Endothelial cell of umbilical vein (primary cell): ENCODE measurements at regions not wholly inside any gene's neighbourhood (a gene's known extent, or its start where the extent isn't known, plus 50 kb on each side); places are given as distances from the start of the nearest gene placed in this dataset.
"Not testable (repeated sequence)": the region's sequence is repeated elsewhere in the genome, so short reads cannot be mapped to it uniquely, and the experiment has no call there.

Experiments used
- BruUV-seq: library from RNA; stranded (reverse); fragments of 400-500 nt; replicated peaks from 2 replicates; lab custom pipeline; 2021; lab: Mats Ljungman, UMichigan
- CTCF ChIA-PET: fragments of 300-600, 350-600 bp; sonication (Branson Sonifier 250); formaldehyde crosslinking; loops from one replicate; lab custom pipeline; 2021; ENCODE audit warnings: antibody characterized with exemption, inconsistent platforms; lab: Charles Lee
- POLR2A ChIA-PET: fragments of 300-600, 350-600 bp; sonication (Branson Sonifier 250); formaldehyde crosslinking; loops from one replicate; lab custom pipeline; 2021; ENCODE audit warnings: antibody characterized with exemption, inconsistent platforms; lab: Charles Lee
- DNase-seq: peaks from one replicate; pipeline ENCODE4 v3.0.0-alpha.2; 2011; ENCODE audit warnings: low read depth, low spot score
- FAIRE-seq: peaks from 2 replicates; lab custom pipeline; 2011; peaks lifted over from hg19 to GRCh38; lab: Jason Lieb, UNC
- H2AFZ ChIP-seq: 2 replicates; pipeline ENCODE4 v1.6.0; 2012; ENCODE audit warnings: low read depth, low read length, control low read depth, inconsistent platforms
- H3K27ac ChIP-seq: 2 replicates; pipeline ENCODE4 v1.5.1; 2011; ENCODE audit warnings: low read depth, mild to moderate bottlenecking, control low read depth, low read length, moderate library complexity; ENCODE audit not compliant: insufficient read depth
- H3K27me3 ChIP-seq, 2 experiments: 2 replicates each; pipeline versions ENCODE4 v1.6.0 to v1.6.1; 2011; ENCODE audit warnings: low read length in 2 of 2, mixed read lengths in 1 of 2; ENCODE audit not compliant: control insufficient read depth in 2 of 2, insufficient read depth in 2 of 2
- H3K36me3 ChIP-seq, 2 experiments: 2 replicates in 1 of 2; 3 replicates in 1 of 2; pipeline ENCODE4 v1.5.1; 2011; ENCODE audit warnings: low read length in 2 of 2, mild to moderate bottlenecking in 1 of 2, moderate library complexity in 1 of 2; ENCODE audit not compliant: control insufficient read depth in 2 of 2, insufficient read depth in 2 of 2; ENCODE audit errors: extremely low read depth in 1 of 2
- H3K4me1 ChIP-seq: 3 replicates; pipeline ENCODE4 v1.5.1; 2011; ENCODE audit warnings: mild to moderate bottlenecking, low read length; ENCODE audit not compliant: control insufficient read depth, insufficient read depth; ENCODE audit errors: extremely low read depth
- H3K4me2 ChIP-seq: 2 replicates; pipeline ENCODE4 v1.6.1; 2011; ENCODE audit warnings: low read length, control low read depth, mixed read lengths; ENCODE audit not compliant: insufficient read depth
- H3K4me3 ChIP-seq, 3 experiments: fragments of 200-600 bp in 1 of 3; sonication (generic), shearing (Covaris generic) in 1 of 3; replicated peaks in 1 of 3; 2 replicates each; pipeline ENCODE4 v1.5.1; 2011 to 2016; ENCODE audit warnings: control low read depth in 3 of 3, low read length in 3 of 3, mild to moderate bottlenecking in 2 of 3, inconsistent platforms in 1 of 3, low read depth in 1 of 3, moderate library complexity in 1 of 3; ENCODE audit not compliant: insufficient read depth in 1 of 3
- H3K79me2 ChIP-seq: 2 replicates; pipeline ENCODE4 v1.6.0; 2012; ENCODE audit warnings: low read length, inconsistent platforms; ENCODE audit not compliant: control insufficient read depth, insufficient read depth
- H3K9ac ChIP-seq: replicated peaks from 2 replicates; pipeline ENCODE3; 2011; ENCODE audit warnings: low read length, control low read depth; ENCODE audit not compliant: insufficient read depth; ENCODE audit errors: extremely low read depth
- H3K9me1 ChIP-seq: replicated peaks from 3 replicates; pipeline ENCODE4 v1.6.0; 2011; ENCODE audit warnings: mild to moderate bottlenecking, low read length; ENCODE audit not compliant: control insufficient read depth, insufficient read depth; ENCODE audit errors: extremely low read depth
- H3K9me3 ChIP-seq: replicated peaks from 2 replicates; pipeline ENCODE4 v1.5.1; 2012; ENCODE audit warnings: low read length, inconsistent platforms; ENCODE audit not compliant: control insufficient read depth, insufficient read depth
- H4K20me1 ChIP-seq: replicated peaks from 2 replicates; pipeline ENCODE3; 2011; ENCODE audit warnings: mild to moderate bottlenecking, low read length; ENCODE audit not compliant: control insufficient read depth, insufficient read depth; ENCODE audit errors: extremely low read depth
- EZH2 ChIP-seq: IDR thresholded peaks from 2 replicates; pipeline ENCODE4 v1.6.1; 2012; ENCODE audit warnings: borderline replicate concordance, low read depth, mild to moderate bottlenecking, moderate library complexity, low read length, inconsistent platforms; ENCODE audit not compliant: severe bottlenecking
- FOS ChIP-seq: IDR thresholded peaks from 2 replicates; pipeline ENCODE4 v1.6.1; 2011; ENCODE audit warnings: mild to moderate bottlenecking, low read length, moderate library complexity, borderline replicate concordance; ENCODE audit not compliant: insufficient read depth
- GATA2 ChIP-seq: IDR thresholded peaks from 2 replicates; pipeline ENCODE4 v1.7.0; 2011; ENCODE audit warnings: low read depth, mild to moderate bottlenecking, moderate library complexity, mixed read lengths, low read length; ENCODE audit not compliant: insufficient read length, insufficient read depth
- JUN ChIP-seq: IDR thresholded peaks from 2 replicates; pipeline ENCODE4 v1.6.1; 2011; ENCODE audit warnings: borderline replicate concordance, low read depth; ENCODE audit not compliant: insufficient read length, insufficient read depth
- MYC ChIP-seq: IDR thresholded peaks from one replicate; pipeline ENCODE4 v1.6.1; 2011; ENCODE audit warnings: mild to moderate bottlenecking, low read depth, low read length
- POLR2A ChIP-seq: IDR thresholded peaks from 2 replicates; pipeline ENCODE4 v1.6.1; 2012; ENCODE audit warnings: low read depth, mild to moderate bottlenecking, control low read depth, low read length
- POLR2AphosphoS5 ChIP-seq: IDR thresholded peaks from 2 replicates; pipeline ENCODE4 v1.6.1; 2012; ENCODE audit warnings: low read depth, mild to moderate bottlenecking, control low read depth, low read length, moderate library complexity; ENCODE audit not compliant: insufficient read depth
- dilution Hi-C: fragments of 300-500 bp; cut with MboI; formaldehyde crosslinking; loops from one replicate; pipeline ENCODE4 v1.15.0; 2019; ENCODE audit warnings: low sequenced_read_pairs; ENCODE audit not compliant: extremely low pct_ligation_motif_present
- intact Hi-C: fragments of 100-400 bp; cut with micrococcal nuclease; formaldehyde crosslinking; loops from one replicate; pipeline ENCODE4 v1.10.0; 2022
- TF ChIP-seq, protein P1 (sequence below), 2 donors: IDR thresholded peaks; 1 replicate in 1 of 2; 2 replicates in 1 of 2; pipeline ENCODE4 v1.5.1; 2011; ENCODE audit warnings: low read length in 2 of 2, mild to moderate bottlenecking in 2 of 2, moderate library complexity in 2 of 2, control low read depth in 1 of 2, inconsistent platforms in 1 of 2, low read depth in 1 of 2; ENCODE audit not compliant: insufficient read depth in 1 of 2; ENCODE audit errors: extremely low read depth in 1 of 2
- TF ChIP-seq, protein P2 (sequence below): IDR thresholded peaks from 2 replicates; pipeline ENCODE4 v1.6.1; 2011; ENCODE audit not compliant: insufficient read depth, insufficient read length

DNA sequence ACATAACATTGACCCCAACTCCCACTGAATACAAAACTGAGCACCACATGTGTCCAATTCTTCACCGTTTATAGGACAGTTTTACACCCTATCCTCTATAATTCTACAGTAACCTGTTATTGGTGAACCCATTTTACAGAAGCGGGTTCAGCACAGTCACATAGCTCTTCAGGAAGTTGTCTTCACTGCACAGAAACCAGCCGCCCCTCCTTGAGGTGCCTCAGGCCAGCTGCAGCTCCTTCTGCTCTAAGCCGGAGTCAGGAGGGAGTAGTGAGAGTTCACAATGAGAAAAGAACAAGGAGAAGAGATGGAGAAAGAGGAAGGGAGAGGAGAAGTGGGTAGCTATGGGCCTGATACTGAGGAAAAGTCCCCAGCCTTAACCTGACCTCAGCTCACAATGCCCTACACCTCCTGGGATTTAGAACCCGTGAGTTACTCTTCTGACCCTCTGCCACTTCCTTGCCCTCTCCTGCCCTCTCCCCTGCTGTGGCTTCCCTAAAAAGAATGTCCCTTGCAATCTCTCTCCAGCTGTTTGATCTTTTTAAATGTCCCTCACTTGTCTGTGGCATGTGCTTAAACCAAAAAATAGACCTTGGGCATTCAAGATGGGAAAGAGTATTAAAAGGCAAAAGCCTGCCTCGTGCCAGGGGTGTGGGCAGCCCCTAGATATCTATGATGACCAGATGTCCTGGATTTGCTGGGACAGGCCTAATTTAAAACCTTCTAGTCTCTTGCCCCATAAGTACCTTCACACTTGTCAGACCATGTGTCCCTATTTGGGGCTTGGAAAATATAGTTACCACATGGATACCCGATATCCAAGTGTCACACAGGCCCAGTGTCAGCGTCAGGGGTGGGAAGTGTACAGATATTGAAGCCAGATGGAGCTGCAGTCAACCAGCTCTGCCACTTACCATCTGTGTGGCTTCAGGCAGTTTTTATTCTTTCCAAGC lies 71.3 kb upstream of the HES1 start:
- Histone ChIP-seq H3K9ac (no peak overlapping the region), H2AFZ (no peak overlapping the region), H3K79me2 (no peaks in the 10 kb centered on the region), H3K9me3 (no peaks in the 10 kb centered on the region), H3K27ac (no peak overlapping the region), H3K4me1 (peaks cover 4% of the 10 kb centered on the region), H3K4me2 (no peak overlapping the region), H3K27me3 (no peaks in the 10 kb centered on the region), H4K20me1 (no peaks in the 10 kb centered on the region), H3K36me3 (no peaks in the 10 kb centered on the region), H3K9me1 (no peaks in the 10 kb centered on the region), H3K4me3 (no peak overlapping the region)
- no TSS peak for BruUV-seq
- CTCF ChIA-PET: no interaction called here
- DNase-seq (no peak), FAIRE-seq (no peak)
- TF ChIP-seq, protein P1, sequence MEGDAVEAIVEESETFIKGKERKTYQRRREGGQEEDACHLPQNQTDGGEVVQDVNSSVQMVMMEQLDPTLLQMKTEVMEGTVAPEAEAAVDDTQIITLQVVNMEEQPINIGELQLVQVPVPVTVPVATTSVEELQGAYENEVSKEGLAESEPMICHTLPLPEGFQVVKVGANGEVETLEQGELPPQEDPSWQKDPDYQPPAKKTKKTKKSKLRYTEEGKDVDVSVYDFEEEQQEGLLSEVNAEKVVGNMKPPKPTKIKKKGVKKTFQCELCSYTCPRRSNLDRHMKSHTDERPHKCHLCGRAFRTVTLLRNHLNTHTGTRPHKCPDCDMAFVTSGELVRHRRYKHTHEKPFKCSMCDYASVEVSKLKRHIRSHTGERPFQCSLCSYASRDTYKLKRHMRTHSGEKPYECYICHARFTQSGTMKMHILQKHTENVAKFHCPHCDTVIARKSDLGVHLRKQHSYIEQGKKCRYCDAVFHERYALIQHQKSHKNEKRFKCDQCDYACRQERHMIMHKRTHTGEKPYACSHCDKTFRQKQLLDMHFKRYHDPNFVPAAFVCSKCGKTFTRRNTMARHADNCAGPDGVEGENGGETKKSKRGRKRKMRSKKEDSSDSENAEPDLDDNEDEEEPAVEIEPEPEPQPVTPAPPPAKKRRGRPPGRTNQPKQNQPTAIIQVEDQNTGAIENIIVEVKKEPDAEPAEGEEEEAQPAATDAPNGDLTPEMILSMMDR (IDR thresholded peaks at IDR 0.05; ENCODE audit: extremely low read depth in 1 of 2, insufficient read depth in 1 of 2, low read depth in 1 of 2, low read length in 2 of 2): no peak
- TF ChIP-seq MYC: no peak
- no peak for TF ChIP-seq JUN
- TF ChIP-seq FOS: no peak
- no peak for TF ChIP-seq GATA2
- TF ChIP-seq EZH2: no peak
- TF ChIP-seq, protein P2, sequence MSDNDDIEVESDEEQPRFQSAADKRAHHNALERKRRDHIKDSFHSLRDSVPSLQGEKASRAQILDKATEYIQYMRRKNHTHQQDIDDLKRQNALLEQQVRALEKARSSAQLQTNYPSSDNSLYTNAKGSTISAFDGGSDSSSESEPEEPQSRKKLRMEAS: no peak
- TF ChIP-seq POLR2A: no peak
- TF ChIP-seq POLR2AphosphoS5: no peak
- dilution Hi-C loops: no loop called here
- intact Hi-C loops: no loop called here
- POLR2A ChIA-PET: interaction anchor here (0.6 kb wide), 1 partner anchor 69 kb away, joined by 5 read pairs; no protein-coding TSS in a partner anchor

GRCh38 chr3:194067327-194067726 lies 68.6 kb upstream of the HES1 start:
- H3K27me3 ChIP-seq, H3K9ac ChIP-seq, H3K79me2 ChIP-seq, dilution Hi-C loops, H3K27ac ChIP-seq, intact Hi-C loops, H3K9me3 ChIP-seq, H3K4me3 ChIP-seq, DNase-seq, H3K36me3 ChIP-seq, H3K4me2 ChIP-seq, H2AFZ ChIP-seq, BruUV-seq, FAIRE-seq, H4K20me1 ChIP-seq, H3K9me1 ChIP-seq: not testable (repeated sequence)
- H3K4me1 ChIP-seq: peaks cover 15% of the 10 kb centered on the region
- ChIA-PET CTCF (interaction anchor here (0.8 to 1.2 kb wide), 2 partner anchors 63 to 198 kb away, joined by 3 to 4 read pairs; no protein-coding TSS in a partner anchor), POLR2A (interaction anchor here (1.0 kb wide), 1 partner anchor 22 kb away, joined by 3 read pairs; no protein-coding TSS in a partner anchor)
